ENCODE measurements at regions not wholly inside any gene's neighbourhood (a gene's known extent, or its start where the extent isn't known, plus 50 kb on each side); places are given as distances from the start of the nearest gene placed in this dataset.
"Not testable (repeated sequence)": the region's sequence is repeated elsewhere in the genome, so short reads cannot be mapped to it uniquely, and the experiment has no call there.

DNA sequence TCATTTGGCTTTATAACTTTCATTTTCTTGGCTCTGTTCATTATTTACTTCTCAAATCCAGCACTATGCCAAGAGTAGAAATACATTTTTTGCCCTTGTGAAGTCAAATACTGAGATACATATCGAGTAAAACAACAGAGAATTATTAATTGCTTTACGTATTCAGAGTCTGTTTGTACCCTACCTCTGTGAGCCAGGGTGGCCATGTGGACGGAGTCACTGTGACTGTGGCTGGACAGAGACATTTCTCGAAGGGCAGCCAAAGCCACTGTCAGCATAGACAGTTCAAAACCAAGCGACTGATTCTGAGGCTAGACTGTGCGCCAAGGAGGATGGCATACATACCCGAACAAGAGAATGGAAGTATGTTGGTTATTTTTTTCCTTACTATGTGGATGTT is 391.0 kb upstream of the PROX1 start:
- H3K9me2 ChIP-seq (ENCODE audit: low read depth, low read length), result no peaks in the 10 kb centered on the region
- H3K4me3 ChIP-seq (ENCODE audit: low read depth, low read length, poor library complexity, severe bottlenecking), result no peak overlapping the region
- H3K9ac ChIP-seq (ENCODE audit: low read length), result no peak overlapping the region
- no peaks in the 10 kb centered on the region for H3K36me3 ChIP-seq (ENCODE audit: insufficient read depth, low read length)
- H3K27ac ChIP-seq (ENCODE audit: low read depth, low read length, poor library complexity, severe bottlenecking), result no peak overlapping the region
- no peaks in the 10 kb centered on the region for H3K9me3 ChIP-seq (ENCODE audit: low read length)
- H4K20me1 ChIP-seq (ENCODE audit: insufficient read depth, low read length), result no peaks in the 10 kb centered on the region
- H3F3A ChIP-seq (ENCODE audit: insufficient read depth, low read length), result no peaks in the 10 kb centered on the region
- H3K79me2 ChIP-seq (ENCODE audit: insufficient read depth, low read length), result no peaks in the 10 kb centered on the region
- H3K4me1 ChIP-seq (ENCODE audit: insufficient read depth, low read length, severe bottlenecking), result no peaks in the 10 kb centered on the region
- no peak overlapping the region for H2AFZ ChIP-seq (ENCODE audit: low read length)
- H3K27me3 ChIP-seq (ENCODE audit: insufficient read depth, low read length), result no peaks in the 10 kb centered on the region
- H3K4me2 ChIP-seq (ENCODE audit: low read length), result no peak overlapping the region
- TF ChIP-seq, protein P1, sequence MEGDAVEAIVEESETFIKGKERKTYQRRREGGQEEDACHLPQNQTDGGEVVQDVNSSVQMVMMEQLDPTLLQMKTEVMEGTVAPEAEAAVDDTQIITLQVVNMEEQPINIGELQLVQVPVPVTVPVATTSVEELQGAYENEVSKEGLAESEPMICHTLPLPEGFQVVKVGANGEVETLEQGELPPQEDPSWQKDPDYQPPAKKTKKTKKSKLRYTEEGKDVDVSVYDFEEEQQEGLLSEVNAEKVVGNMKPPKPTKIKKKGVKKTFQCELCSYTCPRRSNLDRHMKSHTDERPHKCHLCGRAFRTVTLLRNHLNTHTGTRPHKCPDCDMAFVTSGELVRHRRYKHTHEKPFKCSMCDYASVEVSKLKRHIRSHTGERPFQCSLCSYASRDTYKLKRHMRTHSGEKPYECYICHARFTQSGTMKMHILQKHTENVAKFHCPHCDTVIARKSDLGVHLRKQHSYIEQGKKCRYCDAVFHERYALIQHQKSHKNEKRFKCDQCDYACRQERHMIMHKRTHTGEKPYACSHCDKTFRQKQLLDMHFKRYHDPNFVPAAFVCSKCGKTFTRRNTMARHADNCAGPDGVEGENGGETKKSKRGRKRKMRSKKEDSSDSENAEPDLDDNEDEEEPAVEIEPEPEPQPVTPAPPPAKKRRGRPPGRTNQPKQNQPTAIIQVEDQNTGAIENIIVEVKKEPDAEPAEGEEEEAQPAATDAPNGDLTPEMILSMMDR (IDR thresholded peaks at IDR 0.05; ENCODE audit: low read length), result no peak
- no peak for TF ChIP-seq EZH2 (IDR thresholded peaks at IDR 0.05; ENCODE audit: borderline replicate concordance, low read length)

- Histone ChIP-seq H3K4me2 (ENCODE audit: low read length) (no peak overlapping the region), H2AFZ (ENCODE audit: low read length) (no peak overlapping the region), H3K27me3 (ENCODE audit: insufficient read depth, low read length) (no peaks in the 10 kb centered on the region), H3K4me3 (ENCODE audit: low read depth, low read length, poor library complexity, severe bottlenecking) (no peak overlapping the region), H3K9me3 (ENCODE audit: low read length) (no peaks in the 10 kb centered on the region), H3K9me2 (ENCODE audit: low read depth, low read length) (no peaks in the 10 kb centered on the region), H4K20me1 (ENCODE audit: insufficient read depth, low read length) (no peaks in the 10 kb centered on the region), H3K9ac (ENCODE audit: low read length) (no peak overlapping the region), H3K79me2 (ENCODE audit: insufficient read depth, low read length) (no peaks in the 10 kb centered on the region), H3K4me1 (ENCODE audit: insufficient read depth, low read length, severe bottlenecking) (no peaks in the 10 kb centered on the region), H3K36me3 (ENCODE audit: insufficient read depth, low read length) (no peaks in the 10 kb centered on the region), H3K27ac (ENCODE audit: low read depth, low read length, poor library complexity, severe bottlenecking) (no peak overlapping the region), H3F3A (ENCODE audit: insufficient read depth, low read length) (no peaks in the 10 kb centered on the region)
- no peak for TF ChIP-seq EZH2 (IDR thresholded peaks at IDR 0.05; ENCODE audit: borderline replicate concordance, low read length)
- TF ChIP-seq, protein P1 (IDR thresholded peaks at IDR 0.05; ENCODE audit: low read length), result no peak
Observed at GRCh38 chr1:213598263-213598662, 389.5 kb upstream of the PROX1 start.

- Histone ChIP-seq H4K20me1 (ENCODE audit: insufficient read depth, low read length) (no peaks in the 10 kb centered on the region), H3K9ac (ENCODE audit: low read length) (no peak overlapping the region), H3K36me3 (ENCODE audit: insufficient read depth, low read length) (no peaks in the 10 kb centered on the region), H3F3A (ENCODE audit: insufficient read depth, low read length) (no peaks in the 10 kb centered on the region), H3K27ac (ENCODE audit: low read depth, low read length, poor library complexity, severe bottlenecking) (no peak overlapping the region), H3K9me3 (ENCODE audit: low read length) (no peaks in the 10 kb centered on the region), H3K9me2 (ENCODE audit: low read depth, low read length) (no peaks in the 10 kb centered on the region), H3K27me3 (ENCODE audit: insufficient read depth, low read length) (no peaks in the 10 kb centered on the region), H2AFZ (ENCODE audit: low read length) (no peak overlapping the region), H3K4me2 (ENCODE audit: low read length) (no peak overlapping the region), H3K4me3 (ENCODE audit: low read depth, low read length, poor library complexity, severe bottlenecking) (no peak overlapping the region), H3K79me2 (ENCODE audit: insufficient read depth, low read length) (no peaks in the 10 kb centered on the region), H3K4me1 (ENCODE audit: insufficient read depth, low read length, severe bottlenecking) (no peaks in the 10 kb centered on the region)
- TF ChIP-seq EZH2 (IDR thresholded peaks at IDR 0.05; ENCODE audit: borderline replicate concordance, low read length), result no peak
- TF ChIP-seq, protein P1 (IDR thresholded peaks at IDR 0.05; ENCODE audit: low read length), result no peak
Observed at GRCh38 chr1:213600879-213601278, 386.9 kb upstream of the PROX1 start.

GRCh38 chr1:213601705-213602104 is 386.1 kb upstream of the PROX1 start:
- not testable (repeated sequence) for H2AFZ ChIP-seq (ENCODE audit: low read length); H3K9me2 ChIP-seq (ENCODE audit: low read depth, low read length); H3K27me3 ChIP-seq (ENCODE audit: insufficient read depth, low read length); H3K4me2 ChIP-seq (ENCODE audit: low read length); H3K4me1 ChIP-seq (ENCODE audit: insufficient read depth, low read length, severe bottlenecking); H3K9me3 ChIP-seq (ENCODE audit: low read length); H3K79me2 ChIP-seq (ENCODE audit: insufficient read depth, low read length); H3K36me3 ChIP-seq (ENCODE audit: insufficient read depth, low read length); H3K9ac ChIP-seq (ENCODE audit: low read length); H4K20me1 ChIP-seq (ENCODE audit: insufficient read depth, low read length); H3F3A ChIP-seq (ENCODE audit: insufficient read depth, low read length); H3K4me3 ChIP-seq (ENCODE audit: low read depth, low read length, poor library complexity, severe bottlenecking); H3K27ac ChIP-seq (ENCODE audit: low read depth, low read length, poor library complexity, severe bottlenecking)

All from OCI-LY1 (cell line).